ENCODE measurements at regions not wholly inside any gene's neighbourhood (a gene's known extent, or its start where the extent isn't known, plus 50 kb on each side); places are given as distances from the start of the nearest gene placed in this dataset.

DNA sequence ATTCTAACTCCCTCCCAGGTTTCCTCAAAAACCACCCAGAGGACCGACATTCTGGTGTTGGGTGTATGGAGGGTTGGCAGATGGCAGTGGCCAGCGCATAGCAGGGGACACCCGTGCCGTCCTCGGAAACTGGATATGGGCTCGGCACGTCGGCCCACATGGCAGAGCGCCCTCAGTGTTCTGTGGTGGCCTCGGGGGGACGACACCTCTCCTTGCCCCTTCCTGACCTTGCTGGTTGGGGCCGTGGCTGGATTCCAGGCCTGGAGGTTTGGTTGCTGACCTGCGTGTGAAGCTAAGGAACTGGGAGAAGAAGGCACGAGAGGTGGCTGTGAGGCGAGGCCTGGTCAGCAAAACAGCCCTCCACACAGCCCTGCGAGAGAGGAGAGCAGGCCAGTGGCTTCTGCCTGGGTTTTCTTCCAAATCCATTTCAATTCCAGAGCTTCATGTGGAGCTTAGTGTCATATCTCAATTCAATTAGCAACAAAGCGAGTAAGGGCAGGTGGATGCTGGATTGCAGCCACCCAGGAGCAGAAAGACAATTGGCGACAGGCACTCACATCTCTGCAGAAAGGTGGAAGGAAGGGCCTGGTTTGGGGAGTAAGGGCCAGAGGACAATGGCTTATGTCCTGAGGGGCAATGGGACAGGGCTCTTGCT lies 478.4 kb downstream of the BRD1 start:
- Histone ChIP-seq H3K4me3 (replicated peaks in 1 of 3; ENCODE audit: insufficient read depth in 1 of 3, low read depth in 2 of 3, low read length in 3 of 3) (no peak overlapping the region), H3K4me1 (ENCODE audit: insufficient read depth, low read length) (no peaks in the 10 kb centered on the region), H2AFZ (ENCODE audit: low read length) (no peak overlapping the region), H3K79me2 (ENCODE audit: insufficient read depth, low read length) (no peaks in the 10 kb centered on the region), H4K20me1 (ENCODE audit: insufficient read depth, low read length) (no peaks in the 10 kb centered on the region), H3K27me3 (ENCODE audit: control insufficient read depth in 1 of 2, insufficient read depth in 2 of 2, low read length in 2 of 2) (peaks cover 14 to 72% of the 10 kb centered on the region in 2 experiments), H3K9ac (ENCODE audit: insufficient read depth, low read depth, low read length) (no peak overlapping the region), H3K27ac (ENCODE audit: extremely low read length, insufficient read depth, low read length) (no peak overlapping the region), H3K4me2 (ENCODE audit: low read depth, low read length) (no peak overlapping the region), H3K36me3 (replicated peaks in 1 of 2; ENCODE audit: control insufficient read depth in 1 of 2, insufficient read depth in 2 of 2, low read length in 2 of 2) (no peaks in the 10 kb centered on the region), H3K9me3 (ENCODE audit: low read length) (no peaks in the 10 kb centered on the region)
- DNase-seq (ENCODE audit: low spot score), result no peak
- POLR2A ChIA-PET, result no interaction called here
- CTCF ChIA-PET (ENCODE audit: low intra/inter-chr PET ratio, low total read pairs), result no interaction called here
- WGBS (ENCODE audit: low lambda C conversion rate), result 35% methylated on average over 13 of the region's 18 CpGs
- no TSS peak for BruUV-seq (replicated peaks)
- FAIRE-seq, result no peak
- intact Hi-C loops (cut with micrococcal nuclease; ENCODE audit: unreplicated experiment) (no loop called here), in situ Hi-C loops (cut with HindIII; ENCODE audit: extremely low pct_ligation_motif_present, low pct_unique_long_range_greater_than_20kb) (no loop called here)
- ATAC-seq, result no peak
- TF ChIP-seq NBN (conservative IDR thresholded peaks at IDR 0.05) (no peak), SP2 (CRISPR knock-in tag; IDR thresholded peaks at IDR 0.05) (no peak), ZSCAN31 (CRISPR knock-in tag; IDR thresholded peaks at IDR 0.05; ENCODE audit: low read depth) (no peak), CENPT (CRISPR knock-in tag; IDR thresholded peaks at IDR 0.05; ENCODE audit: low read depth) (no peak), MZF1 (CRISPR knock-in tag; IDR thresholded peaks at IDR 0.05; ENCODE audit: borderline replicate concordance) (no peak), KLF16 (CRISPR knock-in tag; IDR thresholded peaks at IDR 0.05) (no peak), MIER3 (CRISPR knock-in tag; IDR thresholded peaks at IDR 0.05; ENCODE audit: borderline replicate concordance) (no peak), ZNF329 (CRISPR knock-in tag; IDR thresholded peaks at IDR 0.05; ENCODE audit: low read depth) (no peak), ZBTB7B (CRISPR knock-in tag; IDR thresholded peaks at IDR 0.05) (no peak), ZNF256 (CRISPR knock-in tag; conservative IDR thresholded peaks at IDR 0.05) (no peak), ZNF3 (CRISPR knock-in tag; IDR thresholded peaks at IDR 0.05) (no peak), ZSCAN29 (CRISPR knock-in tag; conservative IDR thresholded peaks at IDR 0.05) (no peak), ZNF30 (CRISPR knock-in tag; IDR thresholded peaks at IDR 0.05) (no peak), CCAR2 (optimal IDR thresholded peaks at IDR 0.05; ENCODE audit: low read depth, low read length) (no peak), DPF2 (CRISPR knock-in tag; IDR thresholded peaks at IDR 0.05; ENCODE audit: borderline replicate concordance, low read depth) (no peak)
- TF ChIP-seq, protein P1, sequence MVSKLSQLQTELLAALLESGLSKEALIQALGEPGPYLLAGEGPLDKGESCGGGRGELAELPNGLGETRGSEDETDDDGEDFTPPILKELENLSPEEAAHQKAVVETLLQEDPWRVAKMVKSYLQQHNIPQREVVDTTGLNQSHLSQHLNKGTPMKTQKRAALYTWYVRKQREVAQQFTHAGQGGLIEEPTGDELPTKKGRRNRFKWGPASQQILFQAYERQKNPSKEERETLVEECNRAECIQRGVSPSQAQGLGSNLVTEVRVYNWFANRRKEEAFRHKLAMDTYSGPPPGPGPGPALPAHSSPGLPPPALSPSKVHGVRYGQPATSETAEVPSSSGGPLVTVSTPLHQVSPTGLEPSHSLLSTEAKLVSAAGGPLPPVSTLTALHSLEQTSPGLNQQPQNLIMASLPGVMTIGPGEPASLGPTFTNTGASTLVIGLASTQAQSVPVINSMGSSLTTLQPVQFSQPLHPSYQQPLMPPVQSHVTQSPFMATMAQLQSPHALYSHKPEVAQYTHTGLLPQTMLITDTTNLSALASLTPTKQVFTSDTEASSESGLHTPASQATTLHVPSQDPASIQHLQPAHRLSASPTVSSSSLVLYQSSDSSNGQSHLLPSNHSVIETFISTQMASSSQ (IDR thresholded peaks at IDR 0.05; ENCODE audit: low read depth), result no peak
- TF ChIP-seq, protein P1 (CRISPR knock-in tag; IDR thresholded peaks at IDR 0.05; ENCODE audit: borderline replicate concordance), result no peak
- TF ChIP-seq, protein P2, sequence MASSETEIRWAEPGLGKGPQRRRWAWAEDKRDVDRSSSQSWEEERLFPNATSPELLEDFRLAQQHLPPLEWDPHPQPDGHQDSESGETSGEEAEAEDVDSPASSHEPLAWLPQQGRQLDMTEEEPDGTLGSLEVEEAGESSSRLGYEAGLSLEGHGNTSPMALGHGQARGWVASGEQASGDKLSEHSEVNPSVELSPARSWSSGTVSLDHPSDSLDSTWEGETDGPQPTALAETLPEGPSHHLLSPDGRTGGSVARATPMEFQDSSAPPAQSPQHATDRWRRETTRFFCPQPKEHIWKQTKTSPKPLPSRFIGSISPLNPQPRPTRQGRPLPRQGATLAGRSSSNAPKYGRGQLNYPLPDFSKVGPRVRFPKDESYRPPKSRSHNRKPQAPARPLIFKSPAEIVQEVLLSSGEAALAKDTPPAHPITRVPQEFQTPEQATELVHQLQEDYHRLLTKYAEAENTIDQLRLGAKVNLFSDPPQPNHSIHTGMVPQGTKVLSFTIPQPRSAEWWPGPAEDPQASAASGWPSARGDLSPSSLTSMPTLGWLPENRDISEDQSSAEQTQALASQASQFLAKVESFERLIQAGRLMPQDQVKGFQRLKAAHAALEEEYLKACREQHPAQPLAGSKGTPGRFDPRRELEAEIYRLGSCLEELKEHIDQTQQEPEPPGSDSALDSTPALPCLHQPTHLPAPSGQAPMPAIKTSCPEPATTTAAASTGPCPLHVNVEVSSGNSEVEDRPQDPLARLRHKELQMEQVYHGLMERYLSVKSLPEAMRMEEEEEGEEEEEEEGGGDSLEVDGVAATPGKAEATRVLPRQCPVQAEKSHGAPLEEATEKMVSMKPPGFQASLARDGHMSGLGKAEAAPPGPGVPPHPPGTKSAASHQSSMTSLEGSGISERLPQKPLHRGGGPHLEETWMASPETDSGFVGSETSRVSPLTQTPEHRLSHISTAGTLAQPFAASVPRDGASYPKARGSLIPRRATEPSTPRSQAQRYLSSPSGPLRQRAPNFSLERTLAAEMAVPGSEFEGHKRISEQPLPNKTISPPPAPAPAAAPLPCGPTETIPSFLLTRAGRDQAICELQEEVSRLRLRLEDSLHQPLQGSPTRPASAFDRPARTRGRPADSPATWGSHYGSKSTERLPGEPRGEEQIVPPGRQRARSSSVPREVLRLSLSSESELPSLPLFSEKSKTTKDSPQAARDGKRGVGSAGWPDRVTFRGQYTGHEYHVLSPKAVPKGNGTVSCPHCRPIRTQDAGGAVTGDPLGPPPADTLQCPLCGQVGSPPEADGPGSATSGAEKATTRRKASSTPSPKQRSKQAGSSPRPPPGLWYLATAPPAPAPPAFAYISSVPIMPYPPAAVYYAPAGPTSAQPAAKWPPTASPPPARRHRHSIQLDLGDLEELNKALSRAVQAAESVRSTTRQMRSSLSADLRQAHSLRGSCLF (CRISPR knock-in tag; IDR thresholded peaks at IDR 0.05; ENCODE audit: borderline replicate concordance), result no peak

All from HepG2 (cell line).